Right atrium auricular region (tissue), 2 donors: ENCODE measurements at regions not wholly inside any gene's neighbourhood (a gene's known extent, or its start where the extent isn't known, plus 50 kb on each side); places are given as distances from the start of the nearest gene placed in this dataset.

ENCODE experiments used
- DNase-seq: peaks from one replicate; pipeline ENCODE4 v3.0.0-alpha.2; 2019; ENCODE audit warnings: low spot score
- H3K27ac ChIP-seq, 2 donors: fragments of 200-600 bp; sonication (generic); 1 replicate in 1 of 2; 2 replicates in 1 of 2; pipeline ENCODE4 v1.5.1; 2016 to 2019
- H3K27me3 ChIP-seq, 2 donors: fragments of 200-600 bp; sonication (generic); one replicate each; pipeline versions ENCODE4 v1.5.1 to v1.6.0; 2017 to 2019
- H3K36me3 ChIP-seq: fragments of 200-600 bp; sonication (generic); one replicate; pipeline ENCODE4 v1.5.1; 2016
- H3K4me1 ChIP-seq, 2 donors: fragments of 200-600 bp; sonication (generic); one replicate each; pipeline versions ENCODE4 v1.5.1 to v1.6.0; 2017 to 2019
- H3K4me3 ChIP-seq, 2 donors: fragments of 200-600 bp; sonication (generic); 1 replicate in 1 of 2; 2 replicates in 1 of 2; pipeline ENCODE4 v1.5.1; 2017 to 2019; ENCODE audit warnings: mild to moderate bottlenecking in 1 of 2, moderate library complexity in 1 of 2
- H3K9me3 ChIP-seq, 2 donors: fragments of 200-600 bp; sonication (generic); one replicate each; pipeline ENCODE4 v1.5.1; 2019
- TF ChIP-seq, protein P1 (sequence below), 2 donors: fragments of 200-600 bp; sonication (generic); IDR thresholded peaks; one replicate each; pipeline ENCODE4 v1.5.1; 2019; ENCODE audit warnings: antibody characterized with exemption in 2 of 2

DNA sequence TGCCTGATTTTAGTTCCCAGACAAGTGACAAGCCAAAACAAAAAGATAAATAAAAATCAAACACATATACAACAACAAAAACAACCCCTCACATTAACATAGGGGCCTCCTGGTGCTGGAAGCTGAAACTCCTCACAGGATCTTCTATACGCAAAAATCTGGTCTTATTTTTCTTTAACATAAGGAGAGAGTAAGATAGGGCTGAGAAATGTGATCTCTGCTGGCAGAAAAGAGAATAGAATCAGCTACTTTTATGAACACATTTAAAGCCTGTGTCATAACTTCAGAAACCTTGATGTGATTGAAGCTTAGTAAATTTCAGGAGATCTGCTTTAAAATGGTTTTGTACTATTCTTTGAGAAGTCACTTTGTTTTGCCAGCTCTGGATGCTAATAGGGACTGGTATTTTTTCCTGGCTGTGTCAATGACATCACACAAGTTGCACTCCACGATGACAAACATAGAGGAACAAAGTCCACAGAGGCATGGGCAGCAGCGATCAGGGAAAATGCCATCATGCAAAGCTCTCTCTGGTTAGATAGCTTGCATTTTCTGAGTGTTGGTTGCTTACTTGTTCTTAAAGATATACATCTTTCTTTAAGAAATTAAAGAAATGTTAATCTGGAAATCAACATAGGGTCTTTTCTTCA, 176.6 kb upstream of the SP4 start:
- Histone ChIP-seq H3K27ac (no peak overlapping the region), H3K27me3 (peaks cover 0 to 6% of the 10 kb centered on the region in 2 donors)

DNA sequence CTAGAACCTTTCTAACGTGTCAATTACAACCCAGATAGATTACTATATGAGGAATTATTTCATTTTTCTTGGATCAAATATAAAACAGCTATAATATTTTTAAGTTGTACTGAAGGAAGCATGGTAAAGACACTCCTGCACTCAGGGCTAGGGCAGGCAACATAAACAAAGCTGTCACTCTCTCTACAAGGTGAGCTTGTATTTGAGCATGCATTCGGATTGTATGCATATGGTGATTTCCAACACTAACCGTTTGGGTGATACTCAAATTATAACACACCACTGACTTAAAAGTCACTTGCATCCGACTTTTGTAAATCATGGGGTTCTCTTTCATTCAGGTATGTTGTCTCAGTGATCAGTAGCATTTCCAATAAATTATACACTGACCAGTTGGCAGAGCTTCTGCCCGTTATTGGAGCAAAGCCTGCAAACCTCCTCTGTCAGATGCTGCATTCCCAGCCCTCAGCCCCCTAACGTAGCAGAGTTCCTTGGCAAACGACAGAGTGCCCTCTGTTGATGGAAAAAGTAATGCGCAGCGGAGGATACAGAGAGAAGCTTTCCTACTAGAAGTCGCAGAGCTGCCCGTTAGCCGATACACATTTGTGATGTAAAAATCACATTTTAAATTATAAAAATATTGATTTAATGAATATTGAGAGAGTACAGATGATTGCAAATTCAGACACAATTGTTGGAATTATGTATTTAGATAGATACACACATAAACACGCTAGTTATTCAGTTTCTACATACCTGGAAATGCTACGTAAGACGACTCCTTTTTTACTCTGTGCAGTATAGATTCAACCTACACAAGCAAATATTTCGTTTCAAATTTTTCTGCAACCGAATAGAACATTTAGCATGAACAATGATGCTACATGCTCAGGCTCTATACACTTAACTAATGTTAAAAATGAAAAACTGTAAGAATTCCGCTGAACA, 173.9 kb upstream of the SP4 start:
- no peaks in the 10 kb centered on the region for H3K9me3 ChIP-seq
- H3K36me3 ChIP-seq, result no peaks in the 10 kb centered on the region
- no peak for DNase-seq
- no peak overlapping the region for H3K4me3 ChIP-seq
- TF ChIP-seq, protein P1, sequence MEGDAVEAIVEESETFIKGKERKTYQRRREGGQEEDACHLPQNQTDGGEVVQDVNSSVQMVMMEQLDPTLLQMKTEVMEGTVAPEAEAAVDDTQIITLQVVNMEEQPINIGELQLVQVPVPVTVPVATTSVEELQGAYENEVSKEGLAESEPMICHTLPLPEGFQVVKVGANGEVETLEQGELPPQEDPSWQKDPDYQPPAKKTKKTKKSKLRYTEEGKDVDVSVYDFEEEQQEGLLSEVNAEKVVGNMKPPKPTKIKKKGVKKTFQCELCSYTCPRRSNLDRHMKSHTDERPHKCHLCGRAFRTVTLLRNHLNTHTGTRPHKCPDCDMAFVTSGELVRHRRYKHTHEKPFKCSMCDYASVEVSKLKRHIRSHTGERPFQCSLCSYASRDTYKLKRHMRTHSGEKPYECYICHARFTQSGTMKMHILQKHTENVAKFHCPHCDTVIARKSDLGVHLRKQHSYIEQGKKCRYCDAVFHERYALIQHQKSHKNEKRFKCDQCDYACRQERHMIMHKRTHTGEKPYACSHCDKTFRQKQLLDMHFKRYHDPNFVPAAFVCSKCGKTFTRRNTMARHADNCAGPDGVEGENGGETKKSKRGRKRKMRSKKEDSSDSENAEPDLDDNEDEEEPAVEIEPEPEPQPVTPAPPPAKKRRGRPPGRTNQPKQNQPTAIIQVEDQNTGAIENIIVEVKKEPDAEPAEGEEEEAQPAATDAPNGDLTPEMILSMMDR (IDR thresholded peaks at IDR 0.05), result peak; percentile 20 to 59
- H3K27me3 ChIP-seq, result peaks cover 0 to 6% of the 10 kb centered on the region in 2 donors
- H3K4me1 ChIP-seq, result no peaks in the 10 kb centered on the region
- no peak overlapping the region for H3K27ac ChIP-seq

More for the DNA sequence above, 176.6 kb upstream of the SP4 start:
- Histone ChIP-seq H3K9me3 (no peaks in the 10 kb centered on the region), H3K4me1 (no peaks in the 10 kb centered on the region), H3K4me3 (no peak overlapping the region), H3K36me3 (no peaks in the 10 kb centered on the region)
- DNase-seq, result no peak
- TF ChIP-seq, protein P1 (IDR thresholded peaks at IDR 0.05), result no peak

DNA sequence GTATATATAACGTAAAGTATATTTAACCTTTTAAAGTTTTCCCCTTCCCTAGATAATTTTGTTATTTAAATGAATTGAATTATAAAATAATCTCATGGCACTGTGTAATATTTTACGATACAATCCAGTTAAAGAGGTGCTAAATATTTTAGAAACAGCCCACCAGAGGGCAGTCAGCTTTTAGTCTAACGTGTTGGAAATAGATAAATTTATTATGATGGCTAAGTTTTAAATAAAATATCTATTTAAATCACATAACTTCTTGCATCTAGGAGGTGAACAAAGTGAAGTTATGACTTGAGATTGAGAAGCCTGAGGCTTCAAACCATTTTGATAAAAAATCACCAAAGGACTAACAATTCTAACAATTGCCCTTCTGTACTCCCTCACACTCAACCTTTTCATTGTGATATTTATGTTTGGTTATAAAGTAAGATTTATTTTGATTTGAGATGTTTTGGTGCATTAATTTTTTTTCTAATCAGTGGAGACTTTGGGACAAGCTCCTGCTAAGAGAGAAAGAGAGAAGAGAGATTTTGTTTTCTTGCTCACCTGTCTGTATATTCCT, 171.5 kb upstream of the SP4 start:
- Histone ChIP-seq H3K4me3 (no peak overlapping the region), H3K9me3 (no peaks in the 10 kb centered on the region), H3K4me1 (no peaks in the 10 kb centered on the region), H3K27me3 (peaks cover 0 to 4% of the 10 kb centered on the region in 2 donors), H3K36me3 (no peaks in the 10 kb centered on the region), H3K27ac (no peak overlapping the region)
- TF ChIP-seq, protein P1 (IDR thresholded peaks at IDR 0.05), result peak; percentile 18 to 58
- DNase-seq, result no peak

DNA sequence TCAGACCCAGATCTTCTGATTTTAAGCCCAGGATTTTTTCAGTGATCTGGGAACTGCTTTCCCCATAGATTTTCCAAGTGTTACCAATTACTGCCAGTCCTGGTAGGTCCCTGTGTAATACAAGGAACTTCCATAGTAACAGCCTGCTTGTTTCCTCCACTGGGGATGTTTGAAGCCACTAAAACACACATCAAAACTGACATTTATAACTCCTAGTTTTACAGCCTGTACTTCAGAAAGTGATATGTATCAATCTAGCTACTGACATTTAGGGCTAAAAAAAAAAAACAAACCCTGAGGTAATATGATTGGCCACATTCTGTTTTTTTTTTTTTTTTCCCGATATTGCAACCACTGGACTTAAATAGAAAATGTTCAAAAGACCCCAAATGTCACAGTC, 166.9 kb upstream of the SP4 start:
- H3K4me3 ChIP-seq, result no peak overlapping the region
- TF ChIP-seq, protein P1 (IDR thresholded peaks at IDR 0.05), result no peak

DNA sequence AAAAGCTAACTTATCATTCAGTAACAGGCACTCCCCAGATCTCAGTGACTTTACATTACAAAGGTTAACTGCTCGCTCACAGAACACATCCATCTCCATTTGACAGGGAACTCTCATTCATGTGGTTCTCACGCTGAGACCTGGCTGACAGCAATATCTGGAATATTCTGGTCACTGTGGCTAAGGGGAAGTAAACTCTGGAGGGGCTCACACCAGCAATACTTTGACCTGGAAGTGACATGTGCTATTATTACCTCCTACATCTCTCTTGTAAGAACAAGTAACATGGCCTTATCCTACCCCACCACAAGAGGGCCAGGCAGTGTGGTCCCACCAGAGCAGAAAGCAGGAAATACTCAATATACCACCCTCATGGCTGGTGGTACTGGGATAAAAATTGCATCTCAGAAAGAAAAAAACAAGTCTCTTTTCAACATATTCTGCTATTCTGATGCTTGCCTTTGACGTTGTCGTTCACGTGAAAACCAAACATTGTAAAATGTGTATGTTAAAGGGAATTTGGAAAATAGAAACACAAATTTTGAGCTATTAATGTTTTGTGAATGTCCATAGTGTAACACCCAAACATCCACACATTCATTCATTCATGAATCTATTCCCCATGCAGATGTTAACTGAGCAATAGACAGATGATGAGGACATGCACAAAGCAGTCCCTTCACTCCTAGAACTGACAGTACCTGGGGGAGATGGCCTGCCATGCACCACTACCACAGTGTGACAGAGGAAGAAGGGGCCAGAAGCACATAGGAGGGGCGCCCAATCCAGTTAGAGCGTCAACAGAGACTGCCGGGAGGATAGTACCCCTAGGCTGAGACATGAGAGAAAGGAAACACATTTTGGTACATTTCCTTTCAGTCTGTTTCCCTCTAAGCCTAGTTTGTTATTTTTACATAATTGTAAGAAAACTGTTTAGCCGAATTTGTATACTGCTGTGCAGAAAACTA, 166.0 kb upstream of the SP4 start:
- Histone ChIP-seq H3K4me3 (no peak overlapping the region), H3K9me3 (no peaks in the 10 kb centered on the region), H3K4me1 (no peaks in the 10 kb centered on the region), H3K36me3 (no peaks in the 10 kb centered on the region), H3K27ac (no peak overlapping the region), H3K27me3 (no peaks in the 10 kb centered on the region)
- TF ChIP-seq, protein P1 (IDR thresholded peaks at IDR 0.05), result peak; percentile 13 to 56
- DNase-seq, result no peak

More for the DNA sequence above, 166.9 kb upstream of the SP4 start:
- H3K4me1 ChIP-seq, result no peaks in the 10 kb centered on the region
- no peak overlapping the region for H3K27ac ChIP-seq
- no peaks in the 10 kb centered on the region for H3K27me3 ChIP-seq
- DNase-seq, result no peak
- H3K9me3 ChIP-seq, result no peaks in the 10 kb centered on the region
- H3K36me3 ChIP-seq, result no peaks in the 10 kb centered on the region
